ENCODE measurements at regions not wholly inside any gene's neighbourhood (a gene's known extent, or its start where the extent isn't known, plus 50 kb on each side); places are given as distances from the start of the nearest gene placed in this dataset.

DNA sequence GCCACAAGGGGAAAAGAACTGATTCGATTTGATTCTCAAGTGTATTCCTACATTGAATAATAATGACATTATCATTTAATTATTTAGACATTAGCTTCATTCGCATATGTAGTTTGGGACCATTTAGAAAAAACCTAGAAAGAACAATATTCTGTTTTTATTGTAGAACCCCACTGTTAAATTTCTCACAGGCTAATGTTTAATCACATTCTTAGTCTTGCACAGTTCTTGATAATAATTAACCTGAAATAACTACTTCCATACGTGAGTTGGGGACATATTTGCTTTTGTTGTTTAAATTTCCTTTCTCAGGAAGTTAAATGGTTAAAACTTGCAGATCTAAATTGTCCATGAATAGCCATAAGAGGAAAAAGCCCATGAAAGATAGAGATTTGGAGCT lies 275.2 kb downstream of the TFAP2B start:
- TF ChIP-seq, protein P1, sequence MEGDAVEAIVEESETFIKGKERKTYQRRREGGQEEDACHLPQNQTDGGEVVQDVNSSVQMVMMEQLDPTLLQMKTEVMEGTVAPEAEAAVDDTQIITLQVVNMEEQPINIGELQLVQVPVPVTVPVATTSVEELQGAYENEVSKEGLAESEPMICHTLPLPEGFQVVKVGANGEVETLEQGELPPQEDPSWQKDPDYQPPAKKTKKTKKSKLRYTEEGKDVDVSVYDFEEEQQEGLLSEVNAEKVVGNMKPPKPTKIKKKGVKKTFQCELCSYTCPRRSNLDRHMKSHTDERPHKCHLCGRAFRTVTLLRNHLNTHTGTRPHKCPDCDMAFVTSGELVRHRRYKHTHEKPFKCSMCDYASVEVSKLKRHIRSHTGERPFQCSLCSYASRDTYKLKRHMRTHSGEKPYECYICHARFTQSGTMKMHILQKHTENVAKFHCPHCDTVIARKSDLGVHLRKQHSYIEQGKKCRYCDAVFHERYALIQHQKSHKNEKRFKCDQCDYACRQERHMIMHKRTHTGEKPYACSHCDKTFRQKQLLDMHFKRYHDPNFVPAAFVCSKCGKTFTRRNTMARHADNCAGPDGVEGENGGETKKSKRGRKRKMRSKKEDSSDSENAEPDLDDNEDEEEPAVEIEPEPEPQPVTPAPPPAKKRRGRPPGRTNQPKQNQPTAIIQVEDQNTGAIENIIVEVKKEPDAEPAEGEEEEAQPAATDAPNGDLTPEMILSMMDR (IDR thresholded peaks at IDR 0.05) = no peak
- H3K27me3 Mint-ChIP-seq (ENCODE audit: low read depth) = no peaks in the 10 kb centered on the region
- H3K9me3 Mint-ChIP-seq (ENCODE audit: low read depth) = peaks cover 26% of the 10 kb centered on the region
- peaks cover 5% of the 10 kb centered on the region for H3K4me1 Mint-ChIP-seq (ENCODE audit: low read depth)
- DNase-seq (ENCODE audit: low spot score) = no peak
- no peak overlapping the region for H3K27ac Mint-ChIP-seq (ENCODE audit: unreplicated experiment)
- H3K36me3 Mint-ChIP-seq (ENCODE audit: low read depth) = peaks cover 6% of the 10 kb centered on the region
- no peak overlapping the region for H3K4me3 Mint-ChIP-seq (ENCODE audit: unreplicated experiment)

- Mint-ChIP-seq H3K36me3 (ENCODE audit: low read depth) (peaks cover 6% of the 10 kb centered on the region), H3K4me3 (ENCODE audit: unreplicated experiment) (no peak overlapping the region), H3K27ac (ENCODE audit: unreplicated experiment) (no peak overlapping the region)
Measured at GRCh38 chr6:51094271-51094670, 275.6 kb downstream of the TFAP2B start.

GRCh38 chr6:51098246-51098645 lies 279.6 kb downstream of the TFAP2B start:
- no peak overlapping the region for H3K4me3 Mint-ChIP-seq (ENCODE audit: unreplicated experiment)
- H3K27me3 Mint-ChIP-seq (ENCODE audit: low read depth) = no peaks in the 10 kb centered on the region
- H3K4me1 Mint-ChIP-seq (ENCODE audit: low read depth) = peaks cover 8% of the 10 kb centered on the region

More at GRCh38 chr6:51094271-51094670, 275.6 kb downstream of the TFAP2B start:
- DNase-seq (ENCODE audit: low spot score) = no peak
- H3K27me3 Mint-ChIP-seq (ENCODE audit: low read depth) = no peaks in the 10 kb centered on the region
- H3K9me3 Mint-ChIP-seq (ENCODE audit: low read depth) = peaks cover 23% of the 10 kb centered on the region
- peaks cover 8% of the 10 kb centered on the region for H3K4me1 Mint-ChIP-seq (ENCODE audit: low read depth)
- TF ChIP-seq, protein P1 (IDR thresholded peaks at IDR 0.05) = no peak

DNA sequence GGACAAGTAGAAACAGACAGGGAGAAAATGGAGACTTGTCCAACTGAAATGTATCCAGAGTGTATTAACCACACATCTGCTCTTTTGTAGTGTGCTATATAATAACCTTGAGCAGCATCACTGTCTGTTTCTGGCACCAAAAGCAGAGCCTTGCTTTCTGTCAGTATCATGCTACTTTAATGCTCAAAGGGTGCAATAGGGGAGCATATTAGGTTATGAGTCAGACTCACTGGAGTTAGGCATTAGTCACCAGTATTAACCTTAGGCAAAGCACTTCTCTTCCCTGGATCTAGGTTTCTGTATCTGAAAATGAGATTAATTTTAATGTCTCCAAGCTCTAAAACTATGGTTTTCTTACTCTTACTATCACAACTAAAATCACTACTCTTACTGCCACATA lies 280.1 kb downstream of the TFAP2B start:
- TF ChIP-seq, protein P1 (IDR thresholded peaks at IDR 0.05) = no peak
- H3K4me3 Mint-ChIP-seq (ENCODE audit: unreplicated experiment) = no peak overlapping the region
- H3K4me1 Mint-ChIP-seq (ENCODE audit: low read depth) = peaks cover 8% of the 10 kb centered on the region
- DNase-seq (ENCODE audit: low spot score) = no peak
- H3K27ac Mint-ChIP-seq (ENCODE audit: unreplicated experiment) = no peak overlapping the region
- peaks cover 4% of the 10 kb centered on the region for H3K9me3 Mint-ChIP-seq (ENCODE audit: low read depth)
- no peaks in the 10 kb centered on the region for H3K27me3 Mint-ChIP-seq (ENCODE audit: low read depth)
- no peaks in the 10 kb centered on the region for H3K36me3 Mint-ChIP-seq (ENCODE audit: low read depth)

More at GRCh38 chr6:51098246-51098645, 279.6 kb downstream of the TFAP2B start:
- TF ChIP-seq, protein P1 (IDR thresholded peaks at IDR 0.05) = no peak
- Mint-ChIP-seq H3K27ac (ENCODE audit: unreplicated experiment) (no peak overlapping the region), H3K36me3 (ENCODE audit: low read depth) (no peaks in the 10 kb centered on the region), H3K9me3 (ENCODE audit: low read depth) (peaks cover 4% of the 10 kb centered on the region)
- DNase-seq (ENCODE audit: low spot score) = no peak

DNA sequence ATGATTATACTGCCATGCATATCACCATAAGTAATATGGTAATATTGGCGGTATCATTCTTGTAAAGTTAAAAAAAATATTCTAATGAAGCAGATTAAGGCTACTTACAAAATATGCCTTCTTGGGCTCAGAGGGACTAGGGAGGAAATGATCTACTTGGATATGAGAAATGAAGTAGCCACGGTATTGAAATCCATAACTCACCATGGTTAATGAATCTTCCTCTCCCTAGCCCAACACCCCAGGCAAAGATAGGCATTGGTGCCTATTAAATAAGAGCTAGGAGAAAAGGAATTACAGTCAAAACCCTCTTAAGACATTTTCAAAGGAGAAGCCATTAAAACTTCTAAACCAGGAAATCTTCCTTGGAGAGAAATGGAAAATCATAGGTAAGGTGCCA lies 280.5 kb downstream of the TFAP2B start:
- H3K4me1 Mint-ChIP-seq (ENCODE audit: low read depth) = peaks cover 8% of the 10 kb centered on the region
- H3K4me3 Mint-ChIP-seq (ENCODE audit: unreplicated experiment) = no peak overlapping the region
- TF ChIP-seq, protein P1 (IDR thresholded peaks at IDR 0.05) = no peak
- H3K9me3 Mint-ChIP-seq (ENCODE audit: low read depth) = peaks cover 4% of the 10 kb centered on the region
- H3K27ac Mint-ChIP-seq (ENCODE audit: unreplicated experiment) = no peak overlapping the region
- no peaks in the 10 kb centered on the region for H3K36me3 Mint-ChIP-seq (ENCODE audit: low read depth)
- no peaks in the 10 kb centered on the region for H3K27me3 Mint-ChIP-seq (ENCODE audit: low read depth)
- no peak for DNase-seq (ENCODE audit: low spot score)
